ENCODE measurements at regions not wholly inside any gene's neighbourhood (a gene's known extent, or its start where the extent isn't known, plus 50 kb on each side); places are given as distances from the start of the nearest gene placed in this dataset.

DNA sequence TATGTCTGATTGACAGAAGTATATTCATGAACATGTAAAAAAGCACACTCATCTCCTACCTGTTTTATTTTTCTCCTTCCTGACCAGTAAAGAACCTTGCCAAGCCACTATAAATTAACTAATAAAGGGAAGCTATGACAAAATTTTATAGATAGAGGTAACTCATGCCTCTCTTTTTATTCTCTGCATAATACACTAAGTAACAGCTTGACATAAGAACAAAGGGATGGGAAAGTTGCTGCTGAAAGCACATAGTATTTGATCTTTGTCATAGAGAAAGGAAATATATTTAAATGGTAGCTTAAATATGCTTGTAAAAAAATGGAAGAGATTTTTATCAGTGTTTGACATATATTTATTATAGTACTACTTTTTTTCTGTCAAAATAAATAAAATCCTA, 1065.7 kb upstream of the CDH9 start:
- TF ChIP-seq, protein P1, sequence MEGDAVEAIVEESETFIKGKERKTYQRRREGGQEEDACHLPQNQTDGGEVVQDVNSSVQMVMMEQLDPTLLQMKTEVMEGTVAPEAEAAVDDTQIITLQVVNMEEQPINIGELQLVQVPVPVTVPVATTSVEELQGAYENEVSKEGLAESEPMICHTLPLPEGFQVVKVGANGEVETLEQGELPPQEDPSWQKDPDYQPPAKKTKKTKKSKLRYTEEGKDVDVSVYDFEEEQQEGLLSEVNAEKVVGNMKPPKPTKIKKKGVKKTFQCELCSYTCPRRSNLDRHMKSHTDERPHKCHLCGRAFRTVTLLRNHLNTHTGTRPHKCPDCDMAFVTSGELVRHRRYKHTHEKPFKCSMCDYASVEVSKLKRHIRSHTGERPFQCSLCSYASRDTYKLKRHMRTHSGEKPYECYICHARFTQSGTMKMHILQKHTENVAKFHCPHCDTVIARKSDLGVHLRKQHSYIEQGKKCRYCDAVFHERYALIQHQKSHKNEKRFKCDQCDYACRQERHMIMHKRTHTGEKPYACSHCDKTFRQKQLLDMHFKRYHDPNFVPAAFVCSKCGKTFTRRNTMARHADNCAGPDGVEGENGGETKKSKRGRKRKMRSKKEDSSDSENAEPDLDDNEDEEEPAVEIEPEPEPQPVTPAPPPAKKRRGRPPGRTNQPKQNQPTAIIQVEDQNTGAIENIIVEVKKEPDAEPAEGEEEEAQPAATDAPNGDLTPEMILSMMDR (IDR thresholded peaks at IDR 0.05; ENCODE audit: borderline replicate concordance, extremely low read depth, low read length, poor library complexity, severe bottlenecking), result no peak
- no peak for TF ChIP-seq EZH2 (IDR thresholded peaks at IDR 0.05; ENCODE audit: borderline replicate concordance, low read depth, low read length, severe bottlenecking)

All from DND-41 (cell line).